AG04449 (cell line): ENCODE measurements at regions not wholly inside any gene's neighbourhood (a gene's known extent, or its start where the extent isn't known, plus 50 kb on each side); places are given as distances from the start of the nearest gene placed in this dataset.
A peak's percentile ranks its signal among the peaks of the same experiment; 100 is the strongest.

Experiments used
- CTCF ChIA-PET: fragments of 350-600 bp; formaldehyde crosslinking; extraction: SDS; loops from one replicate; lab custom pipeline; 2021; ENCODE audit warnings: antibody characterized with exemption; lab: Yijun Ruan, JAX
- POLR2A ChIA-PET: fragments of 400-600, 350-600 bp; formaldehyde crosslinking; extraction: SDS; loops from one replicate; lab custom pipeline; 2020; ENCODE audit warnings: antibody characterized with exemption, inconsistent platforms; lab: Yijun Ruan, JAX
- DNase-seq: peaks from one replicate; pipeline ENCODE4 v3.0.0-alpha.2; 2010; ENCODE audit warnings: low read depth, low spot score
- H3K4me3 ChIP-seq: 2 replicates; pipeline ENCODE4 v1.5.1; 2011; ENCODE audit warnings: low read depth, mild to moderate bottlenecking, control low read depth, low read length
- CTCF ChIP-seq: IDR thresholded peaks from one replicate; pipeline ENCODE4 v1.5.1; 2011; ENCODE audit warnings: mild to moderate bottlenecking, moderate library complexity, low read length, control low read depth, inconsistent platforms; ENCODE audit not compliant: insufficient read depth; ENCODE audit errors: missing control alignments

GRCh38 chr12:115166698-115167315 is 482.8 kb upstream of the TBX3 start:
- CTCF ChIA-PET, result interaction anchor here (0.7 to 2.3 kb wide), 6 partner anchors 430 to 754 kb away, joined by 3 to 8 read pairs (median 3); partner anchors contain the start of gene TBX3
- DNase-seq, result no peak
- POLR2A ChIA-PET, result no interaction called here
- no peak overlapping the region for H3K4me3 ChIP-seq
- no peak for TF ChIP-seq CTCF

- ChIA-PET POLR2A (no interaction called here), CTCF (interaction anchor here (1.6 kb wide), 1 partner anchor 10 kb away, joined by 4 read pairs; no protein-coding TSS in a partner anchor)
- DNase-seq, result no peak
- no peak for TF ChIP-seq CTCF
- H3K4me3 ChIP-seq, result no peak overlapping the region
Observed at GRCh38 chr12:115163710-115164109, 479.7 kb upstream of the TBX3 start.

GRCh38 chr12:115160271-115161128 is 476.5 kb upstream of the TBX3 start:
- ChIA-PET POLR2A (no interaction called here), CTCF (interaction anchor here (1.2 kb wide), 1 partner anchor 10 kb away, joined by 3 read pairs; no protein-coding TSS in a partner anchor)
- no peak for TF ChIP-seq CTCF
- no peak for DNase-seq
- H3K4me3 ChIP-seq, result no peak overlapping the region

- ChIA-PET POLR2A (no interaction called here), CTCF (no interaction called here)
- no peak for DNase-seq
- H3K4me3 ChIP-seq, result no peak overlapping the region
- no peak for TF ChIP-seq CTCF
Observed at GRCh38 chr12:115158816-115159215, 474.8 kb upstream of the TBX3 start.

- CTCF ChIA-PET, result interaction anchor here (1.4 kb wide), 1 partner anchor 485 kb away, joined by 3 read pairs; no protein-coding TSS in a partner anchor
- peak; percentile 61 for DNase-seq
Observed at GRCh38 chr12:115155665-115156645, 472.0 kb upstream of the TBX3 start.

More at GRCh38 chr12:115155665-115156645, 472.0 kb upstream of the TBX3 start:
- POLR2A ChIA-PET, result interaction anchor here (0.7 to 1.8 kb wide), 6 partner anchors 11 to 472 kb away, joined by 3 to 25 read pairs (median 3); partner anchors contain the start of gene TBX3
- H3K4me3 ChIP-seq, result no peak overlapping the region
- TF ChIP-seq CTCF, result no peak
